ENCODE measurements at regions not wholly inside any gene's neighbourhood (a gene's known extent, or its start where the extent isn't known, plus 50 kb on each side); places are given as distances from the start of the nearest gene placed in this dataset.

DNA sequence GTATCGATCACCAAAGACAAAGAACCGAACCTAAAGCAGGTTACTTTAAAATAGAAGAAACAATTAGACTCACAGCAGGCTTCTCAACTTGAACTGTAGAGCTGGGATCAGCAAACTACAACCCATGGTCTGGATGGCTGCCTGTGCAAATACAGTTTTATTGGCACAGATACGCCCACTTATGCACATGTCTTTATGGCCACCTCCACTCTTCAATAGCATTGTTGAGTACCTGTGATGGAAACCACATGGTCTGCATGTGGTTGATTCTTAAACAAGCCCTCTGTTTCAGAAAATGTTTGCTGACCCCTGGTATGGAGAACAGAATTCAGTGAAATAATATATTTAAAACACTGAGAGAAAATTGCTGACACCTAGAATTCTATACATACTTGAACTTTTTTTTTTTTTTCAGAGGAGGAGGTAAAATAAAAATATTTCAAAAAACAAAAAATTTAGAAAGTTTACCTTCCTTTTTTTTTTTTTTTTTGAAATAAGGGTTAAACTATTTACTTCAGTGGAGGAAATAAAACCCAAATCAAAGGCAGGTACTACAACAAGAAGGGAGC is 263.8 kb upstream of the ATP10A start:
- H3K27ac ChIP-seq (ENCODE audit: low read length): no peak overlapping the region
- no peaks in the 10 kb centered on the region for H3K79me2 ChIP-seq (replicated peaks; ENCODE audit: insufficient read depth, low read length)
- no peak overlapping the region for H3K4me2 ChIP-seq (ENCODE audit: low read length)
- no peak for TF ChIP-seq TAF1 (IDR thresholded peaks at IDR 0.05; ENCODE audit: low read depth)
- TF ChIP-seq EZH2 (IDR thresholded peaks at IDR 0.05; ENCODE audit: borderline replicate concordance, insufficient read depth, low read length, poor library complexity, severe bottlenecking): no peak
- TF ChIP-seq, protein P1, sequence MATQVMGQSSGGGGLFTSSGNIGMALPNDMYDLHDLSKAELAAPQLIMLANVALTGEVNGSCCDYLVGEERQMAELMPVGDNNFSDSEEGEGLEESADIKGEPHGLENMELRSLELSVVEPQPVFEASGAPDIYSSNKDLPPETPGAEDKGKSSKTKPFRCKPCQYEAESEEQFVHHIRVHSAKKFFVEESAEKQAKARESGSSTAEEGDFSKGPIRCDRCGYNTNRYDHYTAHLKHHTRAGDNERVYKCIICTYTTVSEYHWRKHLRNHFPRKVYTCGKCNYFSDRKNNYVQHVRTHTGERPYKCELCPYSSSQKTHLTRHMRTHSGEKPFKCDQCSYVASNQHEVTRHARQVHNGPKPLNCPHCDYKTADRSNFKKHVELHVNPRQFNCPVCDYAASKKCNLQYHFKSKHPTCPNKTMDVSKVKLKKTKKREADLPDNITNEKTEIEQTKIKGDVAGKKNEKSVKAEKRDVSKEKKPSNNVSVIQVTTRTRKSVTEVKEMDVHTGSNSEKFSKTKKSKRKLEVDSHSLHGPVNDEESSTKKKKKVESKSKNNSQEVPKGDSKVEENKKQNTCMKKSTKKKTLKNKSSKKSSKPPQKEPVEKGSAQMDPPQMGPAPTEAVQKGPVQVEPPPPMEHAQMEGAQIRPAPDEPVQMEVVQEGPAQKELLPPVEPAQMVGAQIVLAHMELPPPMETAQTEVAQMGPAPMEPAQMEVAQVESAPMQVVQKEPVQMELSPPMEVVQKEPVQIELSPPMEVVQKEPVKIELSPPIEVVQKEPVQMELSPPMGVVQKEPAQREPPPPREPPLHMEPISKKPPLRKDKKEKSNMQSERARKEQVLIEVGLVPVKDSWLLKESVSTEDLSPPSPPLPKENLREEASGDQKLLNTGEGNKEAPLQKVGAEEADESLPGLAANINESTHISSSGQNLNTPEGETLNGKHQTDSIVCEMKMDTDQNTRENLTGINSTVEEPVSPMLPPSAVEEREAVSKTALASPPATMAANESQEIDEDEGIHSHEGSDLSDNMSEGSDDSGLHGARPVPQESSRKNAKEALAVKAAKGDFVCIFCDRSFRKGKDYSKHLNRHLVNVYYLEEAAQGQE (IDR thresholded peaks at IDR 0.05; ENCODE audit: borderline replicate concordance): no peak
- TF ChIP-seq SMC3 (conservative IDR thresholded peaks at IDR 0.05; ENCODE audit: poor library complexity): no peak
- no peak for TF ChIP-seq RAD21 (conservative IDR thresholded peaks at IDR 0.05)
- TF ChIP-seq, protein P2, sequence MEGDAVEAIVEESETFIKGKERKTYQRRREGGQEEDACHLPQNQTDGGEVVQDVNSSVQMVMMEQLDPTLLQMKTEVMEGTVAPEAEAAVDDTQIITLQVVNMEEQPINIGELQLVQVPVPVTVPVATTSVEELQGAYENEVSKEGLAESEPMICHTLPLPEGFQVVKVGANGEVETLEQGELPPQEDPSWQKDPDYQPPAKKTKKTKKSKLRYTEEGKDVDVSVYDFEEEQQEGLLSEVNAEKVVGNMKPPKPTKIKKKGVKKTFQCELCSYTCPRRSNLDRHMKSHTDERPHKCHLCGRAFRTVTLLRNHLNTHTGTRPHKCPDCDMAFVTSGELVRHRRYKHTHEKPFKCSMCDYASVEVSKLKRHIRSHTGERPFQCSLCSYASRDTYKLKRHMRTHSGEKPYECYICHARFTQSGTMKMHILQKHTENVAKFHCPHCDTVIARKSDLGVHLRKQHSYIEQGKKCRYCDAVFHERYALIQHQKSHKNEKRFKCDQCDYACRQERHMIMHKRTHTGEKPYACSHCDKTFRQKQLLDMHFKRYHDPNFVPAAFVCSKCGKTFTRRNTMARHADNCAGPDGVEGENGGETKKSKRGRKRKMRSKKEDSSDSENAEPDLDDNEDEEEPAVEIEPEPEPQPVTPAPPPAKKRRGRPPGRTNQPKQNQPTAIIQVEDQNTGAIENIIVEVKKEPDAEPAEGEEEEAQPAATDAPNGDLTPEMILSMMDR (IDR thresholded peaks at IDR 0.05; ENCODE audit: poor library complexity, severe bottlenecking): no peak
- no peak for TF ChIP-seq EP300 (conservative IDR thresholded peaks at IDR 0.05; ENCODE audit: poor library complexity, severe bottlenecking)
- no peak for TF ChIP-seq MXI1 (conservative IDR thresholded peaks at IDR 0.05; ENCODE audit: poor library complexity, severe bottlenecking)
- TF ChIP-seq POLR2AphosphoS5 (IDR thresholded peaks at IDR 0.05): no peak
- no peaks in the 10 kb centered on the region for H4K20me1 ChIP-seq (ENCODE audit: insufficient read depth)
- no peaks in the 10 kb centered on the region for H3K9me3 ChIP-seq (ENCODE audit: low read length)
- H3F3A ChIP-seq (ENCODE audit: insufficient read depth, low read length, poor library complexity, severe bottlenecking): no peaks in the 10 kb centered on the region
- H3K27me3 ChIP-seq (ENCODE audit: insufficient read depth, low read depth, low read length): no peaks in the 10 kb centered on the region
- no peak overlapping the region for H3K4me3 ChIP-seq (ENCODE audit: low read length)
- no peaks in the 10 kb centered on the region for H3K36me3 ChIP-seq (ENCODE audit: insufficient read depth, low read length)
- H2AFZ ChIP-seq (ENCODE audit: low read depth, low read length): no peak overlapping the region
- no peak overlapping the region for H3K9ac ChIP-seq (ENCODE audit: low read length)
- no peaks in the 10 kb centered on the region for H3K9me2 ChIP-seq (ENCODE audit: insufficient read depth, low read length)

DNA sequence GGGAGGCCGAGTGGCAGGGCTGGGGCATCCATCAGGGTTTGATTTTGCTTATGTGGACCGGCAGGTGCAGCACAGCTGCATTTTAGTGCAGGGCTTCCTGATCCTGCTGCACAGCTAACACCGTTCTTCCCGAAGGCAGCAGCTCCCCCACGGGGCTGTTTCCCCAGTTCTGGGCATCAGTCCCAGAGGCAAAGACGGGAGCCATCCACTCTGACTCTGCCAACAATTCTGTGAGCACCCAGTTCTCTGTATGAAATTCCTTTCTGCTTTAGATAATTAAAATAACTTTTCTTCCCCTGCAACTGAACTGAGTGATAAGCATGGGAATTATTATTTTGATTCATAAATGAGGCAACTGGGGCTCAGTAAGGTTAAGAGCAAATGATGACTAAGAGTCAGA is 262.9 kb upstream of the ATP10A start:
- Histone ChIP-seq H3K9me3 (ENCODE audit: low read length) (no peaks in the 10 kb centered on the region), H3K9ac (ENCODE audit: low read length) (no peak overlapping the region), H3K4me3 (ENCODE audit: low read length) (no peak overlapping the region), H3K79me2 (replicated peaks; ENCODE audit: insufficient read depth, low read length) (no peaks in the 10 kb centered on the region), H3F3A (ENCODE audit: insufficient read depth, low read length, poor library complexity, severe bottlenecking) (no peaks in the 10 kb centered on the region), H3K36me3 (ENCODE audit: insufficient read depth, low read length) (no peaks in the 10 kb centered on the region), H3K27ac (ENCODE audit: low read length) (no peak overlapping the region), H2AFZ (ENCODE audit: low read depth, low read length) (no peak overlapping the region), H3K4me2 (ENCODE audit: low read length) (no peak overlapping the region), H4K20me1 (ENCODE audit: insufficient read depth) (no peaks in the 10 kb centered on the region), H3K9me2 (ENCODE audit: insufficient read depth, low read length) (no peaks in the 10 kb centered on the region), H3K27me3 (ENCODE audit: insufficient read depth, low read depth, low read length) (no peaks in the 10 kb centered on the region)
- no peak for TF ChIP-seq POLR2AphosphoS5 (IDR thresholded peaks at IDR 0.05)
- TF ChIP-seq, protein P1 (IDR thresholded peaks at IDR 0.05; ENCODE audit: borderline replicate concordance): no peak
- TF ChIP-seq, protein P2 (IDR thresholded peaks at IDR 0.05; ENCODE audit: poor library complexity, severe bottlenecking): no peak
- no peak for TF ChIP-seq EZH2 (IDR thresholded peaks at IDR 0.05; ENCODE audit: borderline replicate concordance, insufficient read depth, low read length, poor library complexity, severe bottlenecking)
- no peak for TF ChIP-seq SMC3 (conservative IDR thresholded peaks at IDR 0.05; ENCODE audit: poor library complexity)
- no peak for TF ChIP-seq MXI1 (conservative IDR thresholded peaks at IDR 0.05; ENCODE audit: poor library complexity, severe bottlenecking)
- TF ChIP-seq TAF1 (IDR thresholded peaks at IDR 0.05; ENCODE audit: low read depth): no peak
- TF ChIP-seq RAD21 (conservative IDR thresholded peaks at IDR 0.05): no peak
- no peak for TF ChIP-seq EP300 (conservative IDR thresholded peaks at IDR 0.05; ENCODE audit: poor library complexity, severe bottlenecking)

All from neural cell (in vitro differentiated cells).